ENCODE measurements at regions not wholly inside any gene's neighbourhood (a gene's known extent, or its start where the extent isn't known, plus 50 kb on each side); places are given as distances from the start of the nearest gene placed in this dataset.

DNA sequence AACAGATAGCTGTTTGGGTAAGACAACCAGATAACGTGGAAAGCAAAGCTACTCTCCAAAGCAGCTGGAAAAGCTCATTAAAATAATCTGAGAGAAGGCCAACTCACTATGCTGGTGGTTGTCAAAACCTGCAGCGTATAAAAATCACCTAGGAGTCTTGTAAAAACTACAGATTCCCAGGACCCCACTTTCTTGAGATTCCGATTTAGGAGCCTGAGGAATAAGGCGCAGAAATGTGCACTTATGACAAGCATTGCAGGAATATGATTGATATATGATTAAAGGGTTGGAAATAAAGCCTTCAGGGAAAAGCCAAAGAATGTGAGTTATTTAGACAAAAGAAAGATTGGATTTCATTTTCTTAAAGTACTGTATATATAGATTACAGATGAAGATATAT, 285.0 kb upstream of the PTGER4 start:
- Histone ChIP-seq H3K4me1 (ENCODE audit: control insufficient read depth, insufficient read depth, low read length, poor library complexity, severe bottlenecking) (peaks cover 25% of the 10 kb centered on the region), H3K27me3 (replicated peaks; ENCODE audit: control insufficient read depth, insufficient read depth, low read length, poor library complexity, severe bottlenecking) (no peaks in the 10 kb centered on the region)
- no peak for DNase-seq

DNA sequence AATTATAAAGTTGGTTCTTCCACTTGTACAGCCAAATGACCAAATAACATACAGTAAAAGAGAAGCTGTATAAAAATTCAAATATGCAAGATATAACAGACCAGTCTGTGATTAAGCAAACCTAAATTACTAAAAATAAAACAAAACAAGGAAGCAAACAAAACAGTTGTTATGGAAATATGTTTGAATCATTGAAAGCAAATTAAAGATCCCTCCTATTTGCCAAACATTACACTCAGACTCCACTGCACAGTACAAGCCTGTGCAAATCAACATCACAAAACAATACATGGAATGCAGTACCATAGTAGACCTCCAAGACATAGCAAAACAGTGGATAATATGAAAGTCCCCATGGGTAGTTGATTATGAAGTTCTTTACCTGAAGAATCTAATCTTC, 288.1 kb upstream of the PTGER4 start:
- Histone ChIP-seq H3K4me3 (ENCODE audit: insufficient read depth, low read depth, low read length, poor library complexity, severe bottlenecking) (no peak overlapping the region), H3K27ac (ENCODE audit: insufficient read depth, low read length, poor library complexity, severe bottlenecking) (no peak overlapping the region), H3K27me3 (replicated peaks; ENCODE audit: control insufficient read depth, insufficient read depth, low read length, poor library complexity, severe bottlenecking) (no peaks in the 10 kb centered on the region), H3K4me1 (ENCODE audit: control insufficient read depth, insufficient read depth, low read length, poor library complexity, severe bottlenecking) (peaks cover 30% of the 10 kb centered on the region), H3K36me3 (ENCODE audit: control insufficient read depth, insufficient read depth, low read length) (no peaks in the 10 kb centered on the region), H3K9me3 (ENCODE audit: control insufficient read depth, low read length) (no peaks in the 10 kb centered on the region)
- DNase-seq, result no peak

More for the DNA sequence above, 285.0 kb upstream of the PTGER4 start:
- Histone ChIP-seq H3K4me3 (ENCODE audit: insufficient read depth, low read depth, low read length, poor library complexity, severe bottlenecking) (no peak overlapping the region), H3K36me3 (ENCODE audit: control insufficient read depth, insufficient read depth, low read length) (no peaks in the 10 kb centered on the region), H3K9me3 (ENCODE audit: control insufficient read depth, low read length) (no peaks in the 10 kb centered on the region), H3K27ac (ENCODE audit: insufficient read depth, low read length, poor library complexity, severe bottlenecking) (no peak overlapping the region)

- Histone ChIP-seq H3K27me3 (replicated peaks; ENCODE audit: control insufficient read depth, insufficient read depth, low read length, poor library complexity, severe bottlenecking) (no peaks in the 10 kb centered on the region), H3K9me3 (ENCODE audit: control insufficient read depth, low read length) (no peaks in the 10 kb centered on the region), H3K4me1 (ENCODE audit: control insufficient read depth, insufficient read depth, low read length, poor library complexity, severe bottlenecking) (peaks cover 41% of the 10 kb centered on the region), H3K36me3 (ENCODE audit: control insufficient read depth, insufficient read depth, low read length) (no peaks in the 10 kb centered on the region), H3K4me3 (ENCODE audit: insufficient read depth, low read depth, low read length, poor library complexity, severe bottlenecking) (no peak overlapping the region), H3K27ac (ENCODE audit: insufficient read depth, low read length, poor library complexity, severe bottlenecking) (peak overlapping the region; percentile 45)
- DNase-seq, result no peak
Measured at GRCh38 chr5:40390281-40391149, 289.2 kb upstream of the PTGER4 start.

DNA sequence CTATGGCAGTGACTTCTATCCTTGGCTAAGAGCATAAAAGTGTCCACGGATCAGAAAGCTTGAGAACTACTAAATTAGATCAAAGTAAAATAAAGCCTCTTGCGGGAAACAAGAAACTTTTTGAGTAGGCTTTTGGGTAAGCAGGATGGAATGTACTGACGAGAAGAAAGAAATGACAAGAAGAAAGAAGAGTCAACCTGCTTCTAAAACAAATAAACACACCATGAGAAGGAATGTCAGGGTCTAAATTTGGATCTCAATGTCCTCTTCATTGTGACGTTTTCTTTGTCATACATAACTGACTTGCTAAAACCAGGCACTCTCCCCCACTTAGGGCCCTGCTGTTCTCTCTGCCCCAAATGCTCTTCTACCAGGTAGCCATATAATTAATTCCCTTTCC, 290.1 kb upstream of the PTGER4 start:
- Histone ChIP-seq H3K36me3 (ENCODE audit: control insufficient read depth, insufficient read depth, low read length) (no peaks in the 10 kb centered on the region), H3K9me3 (ENCODE audit: control insufficient read depth, low read length) (no peaks in the 10 kb centered on the region), H3K4me1 (ENCODE audit: control insufficient read depth, insufficient read depth, low read length, poor library complexity, severe bottlenecking) (peaks cover 50% of the 10 kb centered on the region), H3K27ac (ENCODE audit: insufficient read depth, low read length, poor library complexity, severe bottlenecking) (no peak overlapping the region), H3K4me3 (ENCODE audit: insufficient read depth, low read depth, low read length, poor library complexity, severe bottlenecking) (no peak overlapping the region), H3K27me3 (replicated peaks; ENCODE audit: control insufficient read depth, insufficient read depth, low read length, poor library complexity, severe bottlenecking) (no peaks in the 10 kb centered on the region)
- DNase-seq, result no peak

GRCh38 chr5:40386289-40386688, 293.4 kb upstream of the PTGER4 start:
- H3K9me3 ChIP-seq (ENCODE audit: control insufficient read depth, low read length), result no peaks in the 10 kb centered on the region
- H3K4me1 ChIP-seq (ENCODE audit: control insufficient read depth, insufficient read depth, low read length, poor library complexity, severe bottlenecking), result peaks cover 57% of the 10 kb centered on the region
- DNase-seq, result peak in 1 of 3 donors; percentile 28
- H3K27me3 ChIP-seq (replicated peaks; ENCODE audit: control insufficient read depth, insufficient read depth, low read length, poor library complexity, severe bottlenecking), result no peaks in the 10 kb centered on the region
- no peak overlapping the region for H3K4me3 ChIP-seq (ENCODE audit: insufficient read depth, low read depth, low read length, poor library complexity, severe bottlenecking)
- no peak overlapping the region for H3K27ac ChIP-seq (ENCODE audit: insufficient read depth, low read length, poor library complexity, severe bottlenecking)
- no peaks in the 10 kb centered on the region for H3K36me3 ChIP-seq (ENCODE audit: control insufficient read depth, insufficient read depth, low read length)

- H3K4me3 ChIP-seq (ENCODE audit: insufficient read depth, low read depth, low read length, poor library complexity, severe bottlenecking), result no peak overlapping the region
- DNase-seq, result no peak
- H3K27ac ChIP-seq (ENCODE audit: insufficient read depth, low read length, poor library complexity, severe bottlenecking), result peak overlapping the region; percentile 59
- H3K27me3 ChIP-seq (replicated peaks; ENCODE audit: control insufficient read depth, insufficient read depth, low read length, poor library complexity, severe bottlenecking), result no peaks in the 10 kb centered on the region
- peaks cover 49% of the 10 kb centered on the region for H3K4me1 ChIP-seq (ENCODE audit: control insufficient read depth, insufficient read depth, low read length, poor library complexity, severe bottlenecking)
- no peaks in the 10 kb centered on the region for H3K36me3 ChIP-seq (ENCODE audit: control insufficient read depth, insufficient read depth, low read length)
- H3K9me3 ChIP-seq (ENCODE audit: control insufficient read depth, low read length), result no peaks in the 10 kb centered on the region
Measured at GRCh38 chr5:40385544-40385943, 294.2 kb upstream of the PTGER4 start.

GRCh38 chr5:40384782-40385390, 294.8 kb upstream of the PTGER4 start:
- peaks cover 43% of the 10 kb centered on the region for H3K4me1 ChIP-seq (ENCODE audit: control insufficient read depth, insufficient read depth, low read length, poor library complexity, severe bottlenecking)
- H3K9me3 ChIP-seq (ENCODE audit: control insufficient read depth, low read length), result no peaks in the 10 kb centered on the region
- no peak for DNase-seq
- no peaks in the 10 kb centered on the region for H3K27me3 ChIP-seq (replicated peaks; ENCODE audit: control insufficient read depth, insufficient read depth, low read length, poor library complexity, severe bottlenecking)
- H3K36me3 ChIP-seq (ENCODE audit: control insufficient read depth, insufficient read depth, low read length), result no peaks in the 10 kb centered on the region
- H3K4me3 ChIP-seq (ENCODE audit: insufficient read depth, low read depth, low read length, poor library complexity, severe bottlenecking), result no peak overlapping the region
- H3K27ac ChIP-seq (ENCODE audit: insufficient read depth, low read length, poor library complexity, severe bottlenecking), result peak overlapping the region; percentile 59

- H3K27me3 ChIP-seq (replicated peaks; ENCODE audit: control insufficient read depth, insufficient read depth, low read length, poor library complexity, severe bottlenecking), result no peaks in the 10 kb centered on the region
- peak overlapping the region; percentile 6 for H3K4me3 ChIP-seq (ENCODE audit: insufficient read depth, low read depth, low read length, poor library complexity, severe bottlenecking)
- H3K36me3 ChIP-seq (ENCODE audit: control insufficient read depth, insufficient read depth, low read length), result no peaks in the 10 kb centered on the region
- peak overlapping the region; percentile 59 for H3K27ac ChIP-seq (ENCODE audit: insufficient read depth, low read length, poor library complexity, severe bottlenecking)
- peaks cover 41% of the 10 kb centered on the region for H3K4me1 ChIP-seq (ENCODE audit: control insufficient read depth, insufficient read depth, low read length, poor library complexity, severe bottlenecking)
- DNase-seq, result no peak
- no peaks in the 10 kb centered on the region for H3K9me3 ChIP-seq (ENCODE audit: control insufficient read depth, low read length)
Measured at GRCh38 chr5:40383749-40384651, 295.7 kb upstream of the PTGER4 start.

DNA sequence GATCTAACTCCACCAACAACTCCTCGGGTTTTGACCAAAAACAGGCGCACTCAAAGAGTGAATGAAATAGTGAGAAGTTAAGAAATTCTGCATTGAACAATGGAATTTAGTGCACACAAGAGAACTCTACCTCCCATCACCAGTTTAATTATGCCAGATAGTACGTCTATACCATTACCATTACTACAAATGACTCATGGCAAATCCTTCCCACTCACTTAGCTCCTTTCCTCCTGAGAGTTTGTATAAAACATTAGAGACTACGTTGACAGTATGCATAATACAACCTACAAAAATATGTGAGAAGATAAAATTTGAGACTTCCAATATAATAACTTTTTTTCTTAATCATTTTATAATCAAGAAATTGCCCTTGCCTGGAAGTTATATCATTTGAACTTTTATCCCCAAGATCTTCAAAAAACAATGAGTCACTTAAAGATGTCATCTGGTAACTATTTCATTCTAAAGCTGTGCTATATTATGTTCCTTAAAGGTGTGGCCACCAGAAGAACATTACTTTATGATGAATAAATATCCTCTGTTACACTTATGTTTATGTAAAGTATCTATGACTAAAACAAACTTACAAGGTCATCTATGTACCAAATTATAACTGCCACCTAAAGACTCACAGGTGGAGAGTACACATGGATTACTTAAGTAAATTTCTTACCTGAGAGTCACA, 297.9 kb upstream of the PTGER4 start:
- Histone ChIP-seq H3K36me3 (ENCODE audit: control insufficient read depth, insufficient read depth, low read length) (no peaks in the 10 kb centered on the region), H3K9me3 (ENCODE audit: control insufficient read depth, low read length) (no peaks in the 10 kb centered on the region), H3K4me3 (ENCODE audit: insufficient read depth, low read depth, low read length, poor library complexity, severe bottlenecking) (no peak overlapping the region), H3K4me1 (ENCODE audit: control insufficient read depth, insufficient read depth, low read length, poor library complexity, severe bottlenecking) (peaks cover 38% of the 10 kb centered on the region), H3K27ac (ENCODE audit: insufficient read depth, low read length, poor library complexity, severe bottlenecking) (no peak overlapping the region), H3K27me3 (replicated peaks; ENCODE audit: control insufficient read depth, insufficient read depth, low read length, poor library complexity, severe bottlenecking) (no peaks in the 10 kb centered on the region)
- no peak for DNase-seq

Measured in effector memory CD4-positive, alpha-beta T cell (primary cell).